ENCODE measurements at regions not wholly inside any gene's neighbourhood (a gene's known extent, or its start where the extent isn't known, plus 50 kb on each side); places are given as distances from the start of the nearest gene placed in this dataset.

DNA sequence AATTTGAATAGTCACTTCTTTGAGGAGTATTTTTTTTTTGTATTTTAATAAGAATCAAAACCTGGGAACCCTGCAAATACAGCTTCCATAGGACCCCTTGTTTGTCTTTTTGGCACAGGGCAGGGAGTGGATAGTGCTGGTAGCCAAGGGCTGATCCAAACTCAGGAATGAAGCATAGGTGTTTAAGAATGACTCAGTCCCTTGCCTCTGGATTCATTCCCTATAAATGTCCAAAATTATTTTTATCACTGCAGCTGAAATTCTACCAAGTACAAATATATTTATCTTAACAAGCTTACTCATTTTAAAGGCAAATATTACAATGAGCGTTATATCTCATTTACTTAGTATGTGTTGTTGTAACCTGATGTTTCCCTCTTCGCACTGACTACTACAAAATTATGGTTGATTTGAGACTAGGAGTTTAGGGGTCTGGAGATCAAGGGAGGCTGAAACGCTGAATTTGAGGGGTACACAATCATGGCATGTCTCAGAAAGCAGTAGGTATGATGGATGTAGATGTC lies 278.6 kb upstream of the LYPLAL1 start:
- Histone ChIP-seq H3K4ac (ENCODE audit: low read depth in 1 of 2, low read length in 2 of 2) (no peak overlapping the region), H4K8ac (ENCODE audit: low read length) (no peak overlapping the region), H3K9me3 (ENCODE audit: control insufficient read depth, low read length) (no peaks in the 10 kb centered on the region), H2BK15ac (ENCODE audit: low read depth, poor library complexity, severe bottlenecking) (no peak overlapping the region), H3K27ac (ENCODE audit: low read length, poor library complexity, severe bottlenecking) (no peak overlapping the region), H3K4me3 (ENCODE audit: insufficient read depth in 1 of 2, low read depth in 1 of 2, low read length in 2 of 2) (no peak overlapping the region), H2BK12ac (ENCODE audit: low read length in 2 of 2) (no peak overlapping the region), H2AK5ac (ENCODE audit: low read length, severe bottlenecking) (no peak overlapping the region), H3K36me3 (ENCODE audit: control insufficient read depth in 1 of 2, insufficient read depth in 2 of 2, low read depth in 1 of 2, low read length in 2 of 2) (no peaks in the 10 kb centered on the region), H2AFZ (ENCODE audit: low read depth, low read length) (no peak overlapping the region), H3K23ac (ENCODE audit: low read length in 2 of 2) (no peak overlapping the region), H3K4me1 (ENCODE audit: control insufficient read depth, insufficient read depth, low read depth, low read length) (no peaks in the 10 kb centered on the region), H2BK5ac (ENCODE audit: low read depth, low read length, poor library complexity, severe bottlenecking) (no peak overlapping the region), H2BK120ac (ENCODE audit: low read depth, low read length) (no peak overlapping the region), H3K9ac (ENCODE audit: low read length) (no peak overlapping the region), H3K4me2 (ENCODE audit: low read length, poor library complexity, severe bottlenecking) (no peak overlapping the region), H4K91ac (ENCODE audit: low read length) (no peak overlapping the region), H3K18ac (ENCODE audit: low read depth in 1 of 2, low read length in 2 of 2) (no peak overlapping the region), H3K14ac (ENCODE audit: low read length in 2 of 2) (no peak overlapping the region), H3K79me1 (replicated peaks; ENCODE audit: low read length, poor library complexity, severe bottlenecking) (no peaks in the 10 kb centered on the region), H3K27me3 (ENCODE audit: control insufficient read depth in 1 of 2, insufficient read depth in 1 of 2, low read length in 2 of 2) (no peaks in the 10 kb centered on the region)
- 90% methylated on average over 3 of the region's 3 CpGs for WGBS
- no peak for DNase-seq

DNA sequence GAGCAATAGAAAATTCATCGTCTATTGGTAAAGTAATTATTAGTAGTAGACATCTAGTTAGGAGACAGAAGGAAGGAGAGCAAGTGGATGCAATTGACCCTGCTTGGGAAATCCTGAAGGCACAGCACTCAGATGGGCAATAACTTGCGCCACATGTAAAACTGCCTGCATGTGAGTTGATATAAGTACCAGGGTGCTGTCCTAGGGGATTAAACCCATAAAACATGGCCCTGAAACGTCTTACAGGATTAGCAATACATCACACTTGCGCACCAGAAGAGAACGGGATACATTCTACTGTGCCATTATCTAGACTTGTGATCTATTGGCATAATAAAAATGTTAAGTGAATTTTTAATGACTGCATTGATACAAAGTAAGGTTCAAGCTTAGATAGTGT lies 277.5 kb upstream of the LYPLAL1 start:
- H3K4ac ChIP-seq (ENCODE audit: low read depth in 1 of 2, low read length in 2 of 2), result no peak overlapping the region
- no peaks in the 10 kb centered on the region for H3K79me1 ChIP-seq (replicated peaks; ENCODE audit: low read length, poor library complexity, severe bottlenecking)
- H3K9me3 ChIP-seq (ENCODE audit: control insufficient read depth, low read length), result no peaks in the 10 kb centered on the region
- no peak overlapping the region for H2BK5ac ChIP-seq (ENCODE audit: low read depth, low read length, poor library complexity, severe bottlenecking)
- no peak overlapping the region for H3K23ac ChIP-seq (ENCODE audit: low read length in 2 of 2)
- no peak overlapping the region for H3K27ac ChIP-seq (ENCODE audit: low read length, poor library complexity, severe bottlenecking)
- no peak overlapping the region for H3K4me3 ChIP-seq (ENCODE audit: insufficient read depth in 1 of 2, low read depth in 1 of 2, low read length in 2 of 2)
- H3K4me1 ChIP-seq (ENCODE audit: control insufficient read depth, insufficient read depth, low read depth, low read length), result no peaks in the 10 kb centered on the region
- no peak overlapping the region for H3K14ac ChIP-seq (ENCODE audit: low read length in 2 of 2)
- no peak overlapping the region for H2BK120ac ChIP-seq (ENCODE audit: low read depth, low read length)
- no peak for DNase-seq
- no peak overlapping the region for H2BK15ac ChIP-seq (ENCODE audit: low read depth, poor library complexity, severe bottlenecking)
- no peaks in the 10 kb centered on the region for H3K36me3 ChIP-seq (ENCODE audit: control insufficient read depth in 1 of 2, insufficient read depth in 2 of 2, low read depth in 1 of 2, low read length in 2 of 2)
- H4K91ac ChIP-seq (ENCODE audit: low read length), result no peak overlapping the region
- H3K18ac ChIP-seq (ENCODE audit: low read depth in 1 of 2, low read length in 2 of 2), result no peak overlapping the region
- no peak overlapping the region for H2AK5ac ChIP-seq (ENCODE audit: low read length, severe bottlenecking)
- no peaks in the 10 kb centered on the region for H3K27me3 ChIP-seq (ENCODE audit: control insufficient read depth in 1 of 2, insufficient read depth in 1 of 2, low read length in 2 of 2)
- WGBS, result 89% methylated on average over 3 of the region's 5 CpGs
- no peak overlapping the region for H2BK12ac ChIP-seq (ENCODE audit: low read length in 2 of 2)
- H4K8ac ChIP-seq (ENCODE audit: low read length), result no peak overlapping the region
- no peak overlapping the region for H3K9ac ChIP-seq (ENCODE audit: low read length)
- no peak overlapping the region for H2AFZ ChIP-seq (ENCODE audit: low read depth, low read length)
- no peak overlapping the region for H3K4me2 ChIP-seq (ENCODE audit: low read length, poor library complexity, severe bottlenecking)

DNA sequence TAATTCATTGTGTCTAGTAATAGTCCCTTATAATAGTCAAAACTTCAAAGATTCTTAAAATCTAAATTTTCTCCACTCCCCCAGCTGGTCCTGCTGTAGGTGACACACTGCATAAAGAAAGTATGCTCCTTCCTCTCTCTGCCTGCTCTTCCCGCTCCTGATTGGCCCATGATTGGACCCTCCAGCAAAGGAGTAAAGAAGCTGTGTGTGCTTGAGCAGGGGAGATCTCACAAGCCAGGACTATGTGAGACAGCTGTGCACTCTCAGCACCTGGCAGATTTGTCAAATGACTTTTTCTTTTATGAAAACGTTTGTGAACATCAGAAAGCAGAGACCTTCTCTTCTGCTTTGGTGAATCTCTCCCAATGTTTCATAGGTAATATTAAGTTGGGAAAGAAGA lies 274.8 kb upstream of the LYPLAL1 start:
- 54% methylated on average over 2 of the region's 2 CpGs for WGBS
- Histone ChIP-seq H3K27me3 (ENCODE audit: control insufficient read depth in 1 of 2, insufficient read depth in 1 of 2, low read length in 2 of 2) (no peaks in the 10 kb centered on the region), H2AK5ac (ENCODE audit: low read length, severe bottlenecking) (no peak overlapping the region), H4K91ac (ENCODE audit: low read length) (no peak overlapping the region), H4K8ac (ENCODE audit: low read length) (no peak overlapping the region), H3K14ac (ENCODE audit: low read length in 2 of 2) (no peak overlapping the region), H2BK12ac (ENCODE audit: low read length in 2 of 2) (no peak overlapping the region), H3K4me1 (ENCODE audit: control insufficient read depth, insufficient read depth, low read depth, low read length) (no peaks in the 10 kb centered on the region), H3K36me3 (ENCODE audit: control insufficient read depth in 1 of 2, insufficient read depth in 2 of 2, low read depth in 1 of 2, low read length in 2 of 2) (no peaks in the 10 kb centered on the region), H3K27ac (ENCODE audit: low read length, poor library complexity, severe bottlenecking) (no peak overlapping the region), H3K18ac (ENCODE audit: low read depth in 1 of 2, low read length in 2 of 2) (no peak overlapping the region), H2AFZ (ENCODE audit: low read depth, low read length) (no peak overlapping the region), H3K9me3 (ENCODE audit: control insufficient read depth, low read length) (no peaks in the 10 kb centered on the region), H3K23ac (ENCODE audit: low read length in 2 of 2) (no peak overlapping the region), H3K79me1 (replicated peaks; ENCODE audit: low read length, poor library complexity, severe bottlenecking) (no peaks in the 10 kb centered on the region), H3K4ac (ENCODE audit: low read depth in 1 of 2, low read length in 2 of 2) (no peak overlapping the region), H3K4me3 (ENCODE audit: insufficient read depth in 1 of 2, low read depth in 1 of 2, low read length in 2 of 2) (no peak overlapping the region), H2BK15ac (ENCODE audit: low read depth, poor library complexity, severe bottlenecking) (no peak overlapping the region), H2BK5ac (ENCODE audit: low read depth, low read length, poor library complexity, severe bottlenecking) (no peak overlapping the region), H2BK120ac (ENCODE audit: low read depth, low read length) (no peak overlapping the region), H3K4me2 (ENCODE audit: low read length, poor library complexity, severe bottlenecking) (no peak overlapping the region), H3K9ac (ENCODE audit: low read length) (no peak overlapping the region)
- DNase-seq, result no peak

DNA sequence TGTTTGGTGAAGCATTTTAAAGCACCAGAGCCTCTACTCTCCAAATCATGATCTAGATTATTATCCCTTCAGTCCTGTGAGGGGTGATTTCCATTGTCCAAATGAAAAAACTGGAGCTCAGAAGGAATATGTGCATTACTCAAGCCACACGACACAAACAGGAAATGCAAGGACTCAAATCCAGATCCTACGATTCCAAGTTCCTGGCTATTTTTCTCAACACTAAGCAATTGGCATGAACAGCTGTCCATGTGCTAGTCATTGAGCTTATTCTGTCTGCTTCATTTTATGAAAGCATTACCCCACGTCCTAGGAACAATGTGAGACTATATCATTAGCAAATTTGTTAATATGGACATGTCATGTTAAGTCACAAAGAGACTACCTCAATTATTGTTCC lies 273.1 kb upstream of the LYPLAL1 start:
- Histone ChIP-seq H2BK120ac (ENCODE audit: low read depth, low read length) (no peak overlapping the region), H3K14ac (ENCODE audit: low read length in 2 of 2) (no peak overlapping the region), H4K91ac (ENCODE audit: low read length) (no peak overlapping the region), H3K4me1 (ENCODE audit: control insufficient read depth, insufficient read depth, low read depth, low read length) (no peaks in the 10 kb centered on the region), H3K23ac (ENCODE audit: low read length in 2 of 2) (no peak overlapping the region), H3K9ac (ENCODE audit: low read length) (no peak overlapping the region), H3K27me3 (ENCODE audit: control insufficient read depth in 1 of 2, insufficient read depth in 1 of 2, low read length in 2 of 2) (no peaks in the 10 kb centered on the region), H3K4ac (ENCODE audit: low read depth in 1 of 2, low read length in 2 of 2) (no peak overlapping the region), H4K8ac (ENCODE audit: low read length) (no peak overlapping the region), H3K18ac (ENCODE audit: low read depth in 1 of 2, low read length in 2 of 2) (no peak overlapping the region), H3K36me3 (ENCODE audit: control insufficient read depth in 1 of 2, insufficient read depth in 2 of 2, low read depth in 1 of 2, low read length in 2 of 2) (no peaks in the 10 kb centered on the region), H3K79me1 (replicated peaks; ENCODE audit: low read length, poor library complexity, severe bottlenecking) (no peaks in the 10 kb centered on the region), H2BK12ac (ENCODE audit: low read length in 2 of 2) (no peak overlapping the region), H2BK5ac (ENCODE audit: low read depth, low read length, poor library complexity, severe bottlenecking) (no peak overlapping the region), H2BK15ac (ENCODE audit: low read depth, poor library complexity, severe bottlenecking) (no peak overlapping the region), H3K27ac (ENCODE audit: low read length, poor library complexity, severe bottlenecking) (no peak overlapping the region), H2AK5ac (ENCODE audit: low read length, severe bottlenecking) (no peak overlapping the region), H2AFZ (ENCODE audit: low read depth, low read length) (no peak overlapping the region), H3K4me2 (ENCODE audit: low read length, poor library complexity, severe bottlenecking) (no peak overlapping the region), H3K4me3 (ENCODE audit: insufficient read depth in 1 of 2, low read depth in 1 of 2, low read length in 2 of 2) (no peak overlapping the region), H3K9me3 (ENCODE audit: control insufficient read depth, low read length) (no peaks in the 10 kb centered on the region)
- no peak for DNase-seq
- WGBS, result 90% methylated on average over 2 of the region's 3 CpGs

Data from mesenchymal stem cell (in vitro differentiated cells and primary cell).